Kidney tubule cell (primary cell): ENCODE measurements at regions not wholly inside any gene's neighbourhood (a gene's known extent, or its start where the extent isn't known, plus 50 kb on each side); places are given as distances from the start of the nearest gene placed in this dataset.

Source experiments
- DNase-seq: peaks from one replicate; pipeline ENCODE4 v3.0.0-alpha.2; 2018; ENCODE audit warnings: low spot score

- no peak for DNase-seq
Observed at GRCh38 chr1:72649211-72649888, 367.0 kb upstream of the NEGR1 start.

- DNase-seq, result no peak
Observed at GRCh38 chr1:72648465-72648864, 366.1 kb upstream of the NEGR1 start.

- DNase-seq, result no peak
Observed at GRCh38 chr1:72643142-72643541, 360.8 kb upstream of the NEGR1 start.

- no peak for DNase-seq
Observed at GRCh38 chr1:72637593-72637992, 355.3 kb upstream of the NEGR1 start.

GRCh38 chr1:72636631-72637030, 354.3 kb upstream of the NEGR1 start:
- no peak for DNase-seq

GRCh38 chr1:72635719-72636118, 353.4 kb upstream of the NEGR1 start:
- no peak for DNase-seq

GRCh38 chr1:72634946-72635345, 352.6 kb upstream of the NEGR1 start:
- DNase-seq, result no peak

GRCh38 chr1:72631449-72631848, 349.1 kb upstream of the NEGR1 start:
- no peak for DNase-seq

- DNase-seq, result peak; percentile 61
Observed at GRCh38 chr1:72623299-72623708, 341.0 kb upstream of the NEGR1 start.

- no peak for DNase-seq
Observed at GRCh38 chr1:72620453-72620852, 338.1 kb upstream of the NEGR1 start.

GRCh38 chr1:72606216-72606810, 324.0 kb upstream of the NEGR1 start:
- DNase-seq, result no peak

GRCh38 chr1:72601035-72601674, 318.8 kb upstream of the NEGR1 start:
- no peak for DNase-seq

GRCh38 chr1:72586023-72586685, 303.8 kb upstream of the NEGR1 start:
- DNase-seq, result no peak

- DNase-seq, result no peak
Observed at GRCh38 chr1:72579629-72580028, 297.3 kb upstream of the NEGR1 start.

- DNase-seq, result no peak
Observed at GRCh38 chr1:72570815-72571214, 288.5 kb upstream of the NEGR1 start.

GRCh38 chr1:72568113-72568512, 285.8 kb upstream of the NEGR1 start:
- DNase-seq, result peak; percentile 69

- no peak for DNase-seq
Observed at GRCh38 chr1:72567521-72567920, 285.2 kb upstream of the NEGR1 start.

- DNase-seq, result no peak
Observed at GRCh38 chr1:72564749-72565148, 282.4 kb upstream of the NEGR1 start.

- DNase-seq, result peak; percentile 59
Observed at GRCh38 chr1:72557446-72558049, 275.2 kb upstream of the NEGR1 start.

GRCh38 chr1:72547412-72547811, 265.1 kb upstream of the NEGR1 start:
- no peak for DNase-seq

- no peak for DNase-seq
Observed at GRCh38 chr1:72540674-72541073, 258.3 kb upstream of the NEGR1 start.

GRCh38 chr1:72535470-72535869, 253.1 kb upstream of the NEGR1 start:
- no peak for DNase-seq

GRCh38 chr1:72530646-72531045, 248.3 kb upstream of the NEGR1 start:
- peak; percentile 56 for DNase-seq
